ENCODE measurements at regions not wholly inside any gene's neighbourhood (a gene's known extent, or its start where the extent isn't known, plus 50 kb on each side); places are given as distances from the start of the nearest gene placed in this dataset.
A peak's percentile ranks its signal among the peaks of the same experiment; 100 is the strongest.

GRCh38 chr5:174844971-174845370, 120.6 kb downstream of the MSX2 start:
- peak in 7 of 58 donors; percentile 3 to 47 (median 12) for DNase-seq

GRCh38 chr5:174843263-174844250, 119.2 kb downstream of the MSX2 start:
- no peak for DNase-seq

GRCh38 chr5:174840435-174840834, 116.1 kb downstream of the MSX2 start:
- no peak for DNase-seq

GRCh38 chr5:174839196-174839595, 114.8 kb downstream of the MSX2 start:
- DNase-seq: peak in 9 of 58 donors; percentile 7 to 65 (median 16)

GRCh38 chr5:174837919-174838902, 113.8 kb downstream of the MSX2 start:
- DNase-seq: peak in 23 of 58 donors; percentile 3 to 58 (median 16)

- no peak for DNase-seq
Observed at GRCh38 chr5:174834081-174834480, 109.7 kb downstream of the MSX2 start.

- no peak for DNase-seq
Observed at GRCh38 chr5:174832811-174833210, 108.4 kb downstream of the MSX2 start.

GRCh38 chr5:174832025-174832424, 107.6 kb downstream of the MSX2 start:
- DNase-seq: no peak

- DNase-seq: no peak
Observed at GRCh38 chr5:174831031-174831660, 106.8 kb downstream of the MSX2 start.

- no peak for DNase-seq
Observed at GRCh38 chr5:174829511-174829864, 105.1 kb downstream of the MSX2 start.

GRCh38 chr5:174828804-174829510, 104.6 kb downstream of the MSX2 start:
- no peak for DNase-seq

- DNase-seq: no peak
Observed at GRCh38 chr5:174827558-174827957, 103.2 kb downstream of the MSX2 start.

GRCh38 chr5:174825587-174825986, 101.2 kb downstream of the MSX2 start:
- no peak for DNase-seq

- DNase-seq: no peak
Observed at GRCh38 chr5:174818430-174818829, 94.0 kb downstream of the MSX2 start.

GRCh38 chr5:174817610-174818009, 93.2 kb downstream of the MSX2 start:
- DNase-seq: no peak

GRCh38 chr5:174816858-174817257, 92.5 kb downstream of the MSX2 start:
- DNase-seq: no peak

- DNase-seq: no peak
Observed at GRCh38 chr5:174811438-174811837, 87.1 kb downstream of the MSX2 start.

- DNase-seq: no peak
Observed at GRCh38 chr5:174810796-174811195, 86.4 kb downstream of the MSX2 start.

- DNase-seq: no peak
Observed at GRCh38 chr5:174807471-174807870, 83.1 kb downstream of the MSX2 start.

GRCh38 chr5:174806729-174807128, 82.3 kb downstream of the MSX2 start:
- DNase-seq: no peak

GRCh38 chr5:174801798-174802197, 77.4 kb downstream of the MSX2 start:
- DNase-seq: no peak
